ENCODE measurements at regions not wholly inside any gene's neighbourhood (a gene's known extent, or its start where the extent isn't known, plus 50 kb on each side); places are given as distances from the start of the nearest gene placed in this dataset.

GRCh38 chr20:60331688-60332300 is 373.6 kb downstream of the CDH26 start:
- no peak overlapping the region for H3K27ac Mint-ChIP-seq (ENCODE audit: unreplicated experiment)

GRCh38 chr20:60332523-60332922 is 374.3 kb downstream of the CDH26 start:
- no peaks in the 10 kb centered on the region for H3K27me3 Mint-ChIP-seq (ENCODE audit: unreplicated experiment)
- no peaks in the 10 kb centered on the region for H3K4me1 Mint-ChIP-seq (ENCODE audit: unreplicated experiment)
- no peaks in the 10 kb centered on the region for H3K36me3 Mint-ChIP-seq (ENCODE audit: unreplicated experiment)
- H3K4me3 Mint-ChIP-seq (ENCODE audit: unreplicated experiment), result no peak overlapping the region
- H3K9me3 Mint-ChIP-seq (ENCODE audit: unreplicated experiment), result peaks cover 9% of the 10 kb centered on the region
- H3K27ac Mint-ChIP-seq (ENCODE audit: unreplicated experiment), result no peak overlapping the region
- TF ChIP-seq, protein P1, sequence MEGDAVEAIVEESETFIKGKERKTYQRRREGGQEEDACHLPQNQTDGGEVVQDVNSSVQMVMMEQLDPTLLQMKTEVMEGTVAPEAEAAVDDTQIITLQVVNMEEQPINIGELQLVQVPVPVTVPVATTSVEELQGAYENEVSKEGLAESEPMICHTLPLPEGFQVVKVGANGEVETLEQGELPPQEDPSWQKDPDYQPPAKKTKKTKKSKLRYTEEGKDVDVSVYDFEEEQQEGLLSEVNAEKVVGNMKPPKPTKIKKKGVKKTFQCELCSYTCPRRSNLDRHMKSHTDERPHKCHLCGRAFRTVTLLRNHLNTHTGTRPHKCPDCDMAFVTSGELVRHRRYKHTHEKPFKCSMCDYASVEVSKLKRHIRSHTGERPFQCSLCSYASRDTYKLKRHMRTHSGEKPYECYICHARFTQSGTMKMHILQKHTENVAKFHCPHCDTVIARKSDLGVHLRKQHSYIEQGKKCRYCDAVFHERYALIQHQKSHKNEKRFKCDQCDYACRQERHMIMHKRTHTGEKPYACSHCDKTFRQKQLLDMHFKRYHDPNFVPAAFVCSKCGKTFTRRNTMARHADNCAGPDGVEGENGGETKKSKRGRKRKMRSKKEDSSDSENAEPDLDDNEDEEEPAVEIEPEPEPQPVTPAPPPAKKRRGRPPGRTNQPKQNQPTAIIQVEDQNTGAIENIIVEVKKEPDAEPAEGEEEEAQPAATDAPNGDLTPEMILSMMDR (IDR thresholded peaks at IDR 0.05), result no peak
- DNase-seq (ENCODE audit: extremely low spot score, unreplicated experiment), result no peak

More at GRCh38 chr20:60331688-60332300, 373.6 kb downstream of the CDH26 start:
- Mint-ChIP-seq H3K27me3 (ENCODE audit: unreplicated experiment) (no peaks in the 10 kb centered on the region), H3K4me3 (ENCODE audit: unreplicated experiment) (no peak overlapping the region), H3K9me3 (ENCODE audit: unreplicated experiment) (peaks cover 11% of the 10 kb centered on the region), H3K36me3 (ENCODE audit: unreplicated experiment) (no peaks in the 10 kb centered on the region), H3K4me1 (ENCODE audit: unreplicated experiment) (no peaks in the 10 kb centered on the region)
- TF ChIP-seq, protein P1 (IDR thresholded peaks at IDR 0.05), result no peak
- DNase-seq (ENCODE audit: extremely low spot score, unreplicated experiment), result no peak

DNA sequence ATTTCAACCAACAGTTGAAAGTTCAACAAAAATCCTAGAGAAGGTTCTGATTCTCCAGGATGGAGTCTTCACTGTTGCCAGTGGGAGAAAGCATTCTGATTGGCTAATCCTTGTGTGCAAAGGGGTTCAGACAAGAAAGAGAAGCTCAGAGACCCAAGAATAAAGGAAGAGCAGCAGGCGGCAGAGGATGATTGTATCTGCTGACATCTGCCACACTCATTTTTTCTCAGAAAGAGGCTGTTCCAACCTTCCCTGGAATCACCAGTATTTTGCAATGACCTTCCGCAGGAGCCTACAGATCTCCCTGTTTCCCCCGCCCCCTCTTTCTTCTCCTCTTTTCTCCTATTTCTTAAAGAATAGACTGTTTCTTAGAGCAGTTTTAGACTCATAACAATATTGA is 376.7 kb downstream of the CDH26 start:
- Mint-ChIP-seq H3K36me3 (ENCODE audit: unreplicated experiment) (no peaks in the 10 kb centered on the region), H3K4me3 (ENCODE audit: unreplicated experiment) (no peak overlapping the region), H3K27ac (ENCODE audit: unreplicated experiment) (no peak overlapping the region), H3K9me3 (ENCODE audit: unreplicated experiment) (peaks cover 25% of the 10 kb centered on the region), H3K4me1 (ENCODE audit: unreplicated experiment) (no peaks in the 10 kb centered on the region), H3K27me3 (ENCODE audit: unreplicated experiment) (no peaks in the 10 kb centered on the region)
- TF ChIP-seq, protein P1 (IDR thresholded peaks at IDR 0.05), result no peak
- no peak for DNase-seq (ENCODE audit: extremely low spot score, unreplicated experiment)

DNA sequence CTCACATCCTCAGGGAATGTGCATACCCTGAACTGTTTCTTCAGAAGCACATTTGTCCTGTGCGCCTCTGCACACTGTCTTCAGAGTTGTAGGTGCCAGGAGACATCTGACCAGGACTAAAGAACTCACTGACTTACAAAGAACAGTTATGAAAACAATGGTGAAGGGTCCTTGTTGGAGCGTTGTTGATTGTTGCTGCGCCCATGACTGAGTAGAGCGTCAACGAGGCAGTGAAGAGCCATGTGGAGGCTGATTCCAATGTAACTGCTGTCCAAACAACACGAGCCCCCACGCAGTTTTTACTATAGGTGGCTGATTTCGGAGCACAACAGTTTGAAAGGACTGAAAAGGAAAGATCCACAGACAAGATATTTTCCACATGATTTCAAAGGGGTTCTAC is 380.3 kb downstream of the CDH26 start:
- Mint-ChIP-seq H3K4me1 (ENCODE audit: unreplicated experiment) (no peaks in the 10 kb centered on the region), H3K9me3 (ENCODE audit: unreplicated experiment) (peaks cover 27% of the 10 kb centered on the region), H3K27me3 (ENCODE audit: unreplicated experiment) (no peaks in the 10 kb centered on the region), H3K4me3 (ENCODE audit: unreplicated experiment) (no peak overlapping the region), H3K36me3 (ENCODE audit: unreplicated experiment) (no peaks in the 10 kb centered on the region), H3K27ac (ENCODE audit: unreplicated experiment) (no peak overlapping the region)
- TF ChIP-seq, protein P1 (IDR thresholded peaks at IDR 0.05), result no peak
- DNase-seq (ENCODE audit: extremely low spot score, unreplicated experiment), result no peak

- H3K4me3 Mint-ChIP-seq (ENCODE audit: unreplicated experiment), result no peak overlapping the region
- H3K27ac Mint-ChIP-seq (ENCODE audit: unreplicated experiment), result no peak overlapping the region
- no peaks in the 10 kb centered on the region for H3K36me3 Mint-ChIP-seq (ENCODE audit: unreplicated experiment)
- no peaks in the 10 kb centered on the region for H3K4me1 Mint-ChIP-seq (ENCODE audit: unreplicated experiment)
- H3K27me3 Mint-ChIP-seq (ENCODE audit: unreplicated experiment), result no peaks in the 10 kb centered on the region
- TF ChIP-seq, protein P1 (IDR thresholded peaks at IDR 0.05), result no peak
- H3K9me3 Mint-ChIP-seq (ENCODE audit: unreplicated experiment), result peaks cover 30% of the 10 kb centered on the region
- DNase-seq (ENCODE audit: extremely low spot score, unreplicated experiment), result no peak
Observed at GRCh38 chr20:60339738-60340137, 381.5 kb downstream of the CDH26 start.
